Pancreas (tissue), 10 donors: ENCODE measurements at regions not wholly inside any gene's neighbourhood (a gene's known extent, or its start where the extent isn't known, plus 50 kb on each side); places are given as distances from the start of the nearest gene placed in this dataset.

ENCODE experiments used
- ATAC-seq, 4 donors: fragments of 200-7000 bp; cut with Tn5 transposase; one replicate each; pipeline versions ENCODE4 v1.8.0 to v1.9.1; 2020; ENCODE audit warnings: mild to moderate bottlenecking in 4 of 4, moderate library complexity in 4 of 4
- DNase-seq, 6 donors: peaks; one replicate each; pipeline ENCODE4 v3.0.0-alpha.2; 2020
- FAIRE-seq: peaks from 2 replicates; lab custom pipeline; 2012; peaks lifted over from hg19 to GRCh38; lab: Jason Lieb, UNC
- H3K27ac ChIP-seq, 4 donors: fragments of 200-600 bp; sonication (generic); 1 replicate in 3 of 4; 2 replicates in 1 of 4; pipeline versions ENCODE4 v1.5.0 to v1.8.0; 2020
- H3K27me3 ChIP-seq, 4 donors: fragments of 200-600 bp; one replicate each; pipeline ENCODE4 v1.8.0; 2021
- H3K36me3 ChIP-seq, 3 donors: fragments of 200-600 bp; sonication (generic) in 1 of 3; one replicate each; pipeline versions ENCODE4 v1.5.0 to v1.8.0; 2020 to 2021
- H3K4me1 ChIP-seq, 3 donors: fragments of 200-600 bp; one replicate each; pipeline ENCODE4 v1.8.0; 2021
- H3K4me3 ChIP-seq, 4 donors: fragments of 200-600 bp; sonication (generic) in 2 of 4; one replicate each; pipeline versions ENCODE4 v1.5.0 to v1.8.0; 2020 to 2021
- H3K9me3 ChIP-seq, 4 donors: fragments of 200-600 bp; one replicate each; pipeline ENCODE4 v1.8.0; 2021
- CTCF ChIP-seq, 4 donors: fragments of 200-600 bp; sonication (generic) in 3 of 4; IDR thresholded peaks; one replicate each; pipeline versions ENCODE4 v1.5.0 to v1.8.0; 2021; ENCODE audit warnings: antibody characterized with exemption in 4 of 4
- WGBS, 2 donors: extraction: QIAGEN DNeasy Blood & Tissue Kit; methylation state at CpG; one replicate each; pipeline ENCODE4 v1.1.7; 2013; 5-methylcytosine and 5-hydroxymethylcytosine counted together
- intact Hi-C, 3 donors: fragments of 100-400 bp; cut with DNase I; formaldehyde crosslinking; loops; one replicate each; pipeline versions ENCODE4 v1.11.1 to v1.14.2; 2022
- donor health status: healthy with polysubstance abuse.
- donor health status: DM: no; HTN: no; CAD: no; lungs with moderate emphysema.
- donor health status: DM: no; HTN: no; CAD: no.
- donor health status: control.
- donor health status: control.
- donor health status: Bipolar disorder and iron deficiency.
- donor health status: DM: yes; HTN: yes; CAD: no.
- donor health status: DM: no; HTN: no; CAD: no.
- donor health status: DM: no; HTN: no; CAD: no.
- donor health status: DM: yes; HTN: yes; CAD: no.

- WGBS, 2 donors: 52 to 82% methylated on average over 1 of the region's 1 CpG
- Histone ChIP-seq H3K9me3 (no peaks in the 10 kb centered on the region), H3K27me3 (no peaks in the 10 kb centered on the region), H3K36me3 (no peaks in the 10 kb centered on the region), H3K4me3 (no peak overlapping the region), H3K27ac (no peak overlapping the region), H3K4me1 (no peaks in the 10 kb centered on the region)
- DNase-seq (no peak), ATAC-seq (no peak), FAIRE-seq (no peak)
- TF ChIP-seq CTCF (IDR thresholded peaks at IDR 0.05): no peak
- intact Hi-C loops: no loop called here
Observed at GRCh38 chr3:25252291-25252690, 175.8 kb upstream of the RARB start.

GRCh38 chr3:25257026-25257425 lies 171.0 kb upstream of the RARB start:
- no peaks in the 10 kb centered on the region for H3K27me3 ChIP-seq
- DNase-seq: no peak
- H3K4me3 ChIP-seq: no peak overlapping the region
- WGBS, 2 donors: 43 to 46% methylated on average over 2 of the region's 2 CpGs
- no peak for ATAC-seq
- no peaks in the 10 kb centered on the region for H3K9me3 ChIP-seq
- H3K27ac ChIP-seq: no peak overlapping the region
- FAIRE-seq: no peak
- no peak for TF ChIP-seq CTCF (IDR thresholded peaks at IDR 0.05)
- intact Hi-C loops: no loop called here
- no peaks in the 10 kb centered on the region for H3K4me1 ChIP-seq
- no peaks in the 10 kb centered on the region for H3K36me3 ChIP-seq

GRCh38 chr3:25259871-25260270 lies 168.2 kb upstream of the RARB start:
- no peak for TF ChIP-seq CTCF (IDR thresholded peaks at IDR 0.05)
- FAIRE-seq: no peak
- intact Hi-C loops: no loop called here
- Histone ChIP-seq H3K4me1 (no peaks in the 10 kb centered on the region), H3K4me3 (no peak overlapping the region), H3K27ac (no peak overlapping the region), H3K36me3 (no peaks in the 10 kb centered on the region), H3K27me3 (no peaks in the 10 kb centered on the region), H3K9me3 (no peaks in the 10 kb centered on the region)
- no peak for DNase-seq
- ATAC-seq: no peak
- 7 to 14% methylated on average over 3 of the region's 3 CpGs for WGBS, 2 donors

GRCh38 chr3:25262322-25262721 lies 165.7 kb upstream of the RARB start:
- FAIRE-seq: no peak

GRCh38 chr3:25265284-25265683 lies 162.8 kb upstream of the RARB start:
- no peak for TF ChIP-seq CTCF (IDR thresholded peaks at IDR 0.05)
- Histone ChIP-seq H3K4me3 (no peak overlapping the region), H3K4me1 (no peaks in the 10 kb centered on the region), H3K27ac (no peak overlapping the region), H3K9me3 (no peaks in the 10 kb centered on the region), H3K36me3 (no peaks in the 10 kb centered on the region), H3K27me3 (no peaks in the 10 kb centered on the region)
- WGBS, 2 donors: 0 to 32% methylated on average over 1 of the region's 1 CpG
- FAIRE-seq (no peak), DNase-seq (no peak), ATAC-seq (no peak)
- intact Hi-C loops: no loop called here

More at GRCh38 chr3:25262322-25262721, 165.7 kb upstream of the RARB start:
- no peaks in the 10 kb centered on the region for H3K9me3 ChIP-seq
- DNase-seq (no peak), ATAC-seq (no peak)
- no peaks in the 10 kb centered on the region for H3K27me3 ChIP-seq
- 39 to 47% methylated on average over 6 of the region's 6 CpGs for WGBS, 2 donors
- no peak overlapping the region for H3K27ac ChIP-seq
- intact Hi-C loops: no loop called here
- TF ChIP-seq CTCF (IDR thresholded peaks at IDR 0.05): no peak
- no peaks in the 10 kb centered on the region for H3K4me1 ChIP-seq
- H3K36me3 ChIP-seq: no peaks in the 10 kb centered on the region
- no peak overlapping the region for H3K4me3 ChIP-seq
